ENCODE measurements at regions not wholly inside any gene's neighbourhood (a gene's known extent, or its start where the extent isn't known, plus 50 kb on each side); places are given as distances from the start of the nearest gene placed in this dataset.

DNA sequence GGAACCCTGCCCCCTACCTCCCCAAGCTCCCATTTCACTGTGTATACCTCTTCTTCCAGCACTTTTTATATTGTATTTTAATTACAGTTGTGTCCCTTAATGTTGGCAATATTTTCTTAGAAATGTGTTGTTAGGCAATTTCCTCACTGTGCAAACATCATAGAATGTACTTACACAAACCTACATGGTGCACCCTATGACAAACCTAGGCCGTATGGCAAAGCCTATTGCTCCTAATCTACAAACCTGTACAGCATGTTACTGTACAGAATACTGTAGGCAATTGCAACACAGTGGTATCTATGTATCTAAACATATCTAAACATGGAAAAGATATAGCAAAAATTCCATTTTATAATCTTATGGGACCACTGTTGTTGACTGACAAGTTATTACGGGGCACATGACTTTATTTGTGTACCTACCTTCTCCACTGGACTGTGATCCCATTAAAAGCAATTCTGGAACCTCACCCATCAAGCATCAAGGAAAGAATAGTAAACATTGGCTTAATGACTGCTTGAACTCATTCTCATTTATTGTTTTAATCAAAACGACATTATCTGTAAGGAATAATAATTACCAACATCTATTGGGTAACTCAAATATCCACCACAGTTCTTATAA is 1641.5 kb upstream of the ZEB2 start:
- ATAC-seq, result no peak
- no peak for TF ChIP-seq ESRRG (CRISPR knock-in tag; IDR thresholded peaks at IDR 0.05)
- TF ChIP-seq TCF4 (CRISPR knock-in tag; IDR thresholded peaks at IDR 0.05; ENCODE audit: borderline replicate concordance), result no peak
- TF ChIP-seq, protein P1, sequence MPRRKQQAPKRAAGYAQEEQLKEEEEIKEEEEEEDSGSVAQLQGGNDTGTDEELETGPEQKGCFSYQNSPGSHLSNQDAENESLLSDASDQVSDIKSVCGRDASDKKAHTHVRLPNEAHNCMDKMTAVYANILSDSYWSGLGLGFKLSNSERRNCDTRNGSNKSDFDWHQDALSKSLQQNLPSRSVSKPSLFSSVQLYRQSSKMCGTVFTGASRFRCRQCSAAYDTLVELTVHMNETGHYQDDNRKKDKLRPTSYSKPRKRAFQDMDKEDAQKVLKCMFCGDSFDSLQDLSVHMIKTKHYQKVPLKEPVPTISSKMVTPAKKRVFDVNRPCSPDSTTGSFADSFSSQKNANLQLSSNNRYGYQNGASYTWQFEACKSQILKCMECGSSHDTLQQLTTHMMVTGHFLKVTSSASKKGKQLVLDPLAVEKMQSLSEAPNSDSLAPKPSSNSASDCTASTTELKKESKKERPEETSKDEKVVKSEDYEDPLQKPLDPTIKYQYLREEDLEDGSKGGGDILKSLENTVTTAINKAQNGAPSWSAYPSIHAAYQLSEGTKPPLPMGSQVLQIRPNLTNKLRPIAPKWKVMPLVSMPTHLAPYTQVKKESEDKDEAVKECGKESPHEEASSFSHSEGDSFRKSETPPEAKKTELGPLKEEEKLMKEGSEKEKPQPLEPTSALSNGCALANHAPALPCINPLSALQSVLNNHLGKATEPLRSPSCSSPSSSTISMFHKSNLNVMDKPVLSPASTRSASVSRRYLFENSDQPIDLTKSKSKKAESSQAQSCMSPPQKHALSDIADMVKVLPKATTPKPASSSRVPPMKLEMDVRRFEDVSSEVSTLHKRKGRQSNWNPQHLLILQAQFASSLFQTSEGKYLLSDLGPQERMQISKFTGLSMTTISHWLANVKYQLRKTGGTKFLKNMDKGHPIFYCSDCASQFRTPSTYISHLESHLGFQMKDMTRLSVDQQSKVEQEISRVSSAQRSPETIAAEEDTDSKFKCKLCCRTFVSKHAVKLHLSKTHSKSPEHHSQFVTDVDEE (CRISPR knock-in tag; IDR thresholded peaks at IDR 0.05), result no peak
- TF ChIP-seq ZFP3 (CRISPR knock-in tag; IDR thresholded peaks at IDR 0.05), result no peak
- TF ChIP-seq GLIS3 (CRISPR knock-in tag; IDR thresholded peaks at IDR 0.05), result no peak
- no peak for TF ChIP-seq CSDC2 (CRISPR knock-in tag; IDR thresholded peaks at IDR 0.05)
- no peak for TF ChIP-seq ZC3H10 (CRISPR knock-in tag; IDR thresholded peaks at IDR 0.05)
- TF ChIP-seq ZNF70 (CRISPR knock-in tag; IDR thresholded peaks at IDR 0.05), result no peak
- TF ChIP-seq ARNTL (CRISPR knock-in tag; IDR thresholded peaks at IDR 0.05; ENCODE audit: borderline replicate concordance, low read depth), result no peak

DNA sequence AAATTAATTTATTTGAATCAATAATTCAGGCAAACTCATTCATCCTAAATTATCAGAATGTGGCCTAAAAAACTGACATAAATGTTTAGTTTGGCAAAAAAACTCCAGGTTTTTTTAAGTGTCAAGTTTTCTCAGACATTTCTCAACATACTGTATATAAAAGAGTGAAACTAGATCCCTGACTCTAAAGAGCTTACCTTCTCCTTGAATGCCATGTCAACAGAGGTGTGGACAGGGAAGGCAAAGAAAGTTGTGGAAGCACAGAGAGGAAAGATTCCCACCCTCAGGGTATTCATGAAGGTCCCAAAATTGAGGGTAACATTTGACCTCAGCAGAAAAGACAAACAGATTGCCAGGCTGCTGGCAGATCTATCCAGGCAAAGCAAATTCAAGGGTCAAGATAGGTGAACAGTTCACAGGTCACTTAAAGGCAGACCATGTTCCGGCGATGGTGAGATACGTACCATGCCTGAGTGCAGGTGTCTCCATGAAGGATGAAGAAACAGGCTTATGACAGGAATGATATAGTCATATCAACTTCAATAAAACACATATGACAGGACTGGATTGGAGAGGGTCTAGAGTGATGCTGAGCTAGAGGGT is 1638.3 kb upstream of the ZEB2 start:
- no peak for ATAC-seq
- no peak for TF ChIP-seq TOX (CRISPR knock-in tag; IDR thresholded peaks at IDR 0.05; ENCODE audit: borderline replicate concordance)
- TF ChIP-seq ESRRG (CRISPR knock-in tag; IDR thresholded peaks at IDR 0.05), result no peak
- TF ChIP-seq, protein P2, sequence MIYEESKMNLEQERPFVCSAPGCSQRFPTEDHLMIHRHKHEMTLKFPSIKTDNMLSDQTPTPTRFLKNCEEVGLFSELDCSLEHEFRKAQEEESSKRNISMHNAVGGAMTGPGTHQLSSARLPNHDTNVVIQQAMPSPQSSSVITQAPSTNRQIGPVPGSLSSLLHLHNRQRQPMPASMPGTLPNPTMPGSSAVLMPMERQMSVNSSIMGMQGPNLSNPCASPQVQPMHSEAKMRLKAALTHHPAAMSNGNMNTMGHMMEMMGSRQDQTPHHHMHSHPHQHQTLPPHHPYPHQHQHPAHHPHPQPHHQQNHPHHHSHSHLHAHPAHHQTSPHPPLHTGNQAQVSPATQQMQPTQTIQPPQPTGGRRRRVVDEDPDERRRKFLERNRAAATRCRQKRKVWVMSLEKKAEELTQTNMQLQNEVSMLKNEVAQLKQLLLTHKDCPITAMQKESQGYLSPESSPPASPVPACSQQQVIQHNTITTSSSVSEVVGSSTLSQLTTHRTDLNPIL (CRISPR knock-in tag; IDR thresholded peaks at IDR 0.05; ENCODE audit: low read depth), result no peak
- no peak for TF ChIP-seq ZFP30 (CRISPR knock-in tag; IDR thresholded peaks at IDR 0.05)
- no peak for TF ChIP-seq SNAI2 (CRISPR knock-in tag; IDR thresholded peaks at IDR 0.05)
- TF ChIP-seq ZFP3 (CRISPR knock-in tag; IDR thresholded peaks at IDR 0.05), result no peak
- TF ChIP-seq TCF4 (CRISPR knock-in tag; IDR thresholded peaks at IDR 0.05; ENCODE audit: borderline replicate concordance), result no peak
- TF ChIP-seq CSDC2 (CRISPR knock-in tag; IDR thresholded peaks at IDR 0.05), result no peak
- TF ChIP-seq RARB (CRISPR knock-in tag; IDR thresholded peaks at IDR 0.05), result no peak
- TF ChIP-seq, protein P3, sequence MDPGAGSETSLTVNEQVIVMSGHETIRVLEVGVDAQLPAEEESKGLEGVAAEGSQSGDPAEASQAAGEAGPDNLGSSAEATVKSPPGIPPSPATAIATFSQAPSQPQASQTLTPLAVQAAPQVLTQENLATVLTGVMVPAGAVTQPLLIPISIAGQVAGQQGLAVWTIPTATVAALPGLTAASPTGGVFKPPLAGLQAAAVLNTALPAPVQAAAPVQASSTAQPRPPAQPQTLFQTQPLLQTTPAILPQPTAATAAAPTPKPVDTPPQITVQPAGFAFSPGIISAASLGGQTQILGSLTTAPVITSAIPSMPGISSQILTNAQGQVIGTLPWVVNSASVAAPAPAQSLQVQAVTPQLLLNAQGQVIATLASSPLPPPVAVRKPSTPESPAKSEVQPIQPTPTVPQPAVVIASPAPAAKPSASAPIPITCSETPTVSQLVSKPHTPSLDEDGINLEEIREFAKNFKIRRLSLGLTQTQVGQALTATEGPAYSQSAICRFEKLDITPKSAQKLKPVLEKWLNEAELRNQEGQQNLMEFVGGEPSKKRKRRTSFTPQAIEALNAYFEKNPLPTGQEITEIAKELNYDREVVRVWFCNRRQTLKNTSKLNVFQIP (CRISPR knock-in tag; IDR thresholded peaks at IDR 0.05; ENCODE audit: borderline replicate concordance, low read depth), result no peak
- no peak for TF ChIP-seq ZNF8 (CRISPR knock-in tag; IDR thresholded peaks at IDR 0.05)

DNA sequence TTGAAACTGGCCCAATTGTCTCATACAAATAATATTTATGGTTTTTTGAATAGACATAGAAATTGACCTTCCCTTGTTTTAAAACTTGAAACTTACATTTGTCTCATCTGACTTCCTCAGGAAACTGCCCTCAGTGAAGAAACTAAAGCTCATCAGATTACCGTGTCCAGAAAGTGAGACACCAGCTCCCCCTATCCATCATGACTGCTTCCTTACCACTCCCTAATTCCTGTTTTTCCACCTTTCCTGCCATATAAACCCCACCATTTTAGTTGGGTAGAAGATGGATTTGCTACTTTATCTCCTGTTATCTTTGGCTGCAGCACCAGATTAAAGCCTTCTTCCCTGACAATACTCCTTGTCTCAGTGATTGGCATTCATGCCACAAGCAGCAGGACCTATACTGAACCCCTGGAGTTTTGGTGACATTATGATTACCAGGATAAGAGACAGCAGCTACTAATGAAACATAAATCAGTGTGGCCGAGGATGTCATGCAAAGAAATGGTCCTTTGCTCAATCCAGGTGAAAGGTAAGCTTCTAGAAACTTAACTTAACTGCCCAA is 1627.6 kb upstream of the ZEB2 start:
- ATAC-seq, result no peak
- no peak for TF ChIP-seq CSDC2 (CRISPR knock-in tag; IDR thresholded peaks at IDR 0.05)
- TF ChIP-seq, protein P4, sequence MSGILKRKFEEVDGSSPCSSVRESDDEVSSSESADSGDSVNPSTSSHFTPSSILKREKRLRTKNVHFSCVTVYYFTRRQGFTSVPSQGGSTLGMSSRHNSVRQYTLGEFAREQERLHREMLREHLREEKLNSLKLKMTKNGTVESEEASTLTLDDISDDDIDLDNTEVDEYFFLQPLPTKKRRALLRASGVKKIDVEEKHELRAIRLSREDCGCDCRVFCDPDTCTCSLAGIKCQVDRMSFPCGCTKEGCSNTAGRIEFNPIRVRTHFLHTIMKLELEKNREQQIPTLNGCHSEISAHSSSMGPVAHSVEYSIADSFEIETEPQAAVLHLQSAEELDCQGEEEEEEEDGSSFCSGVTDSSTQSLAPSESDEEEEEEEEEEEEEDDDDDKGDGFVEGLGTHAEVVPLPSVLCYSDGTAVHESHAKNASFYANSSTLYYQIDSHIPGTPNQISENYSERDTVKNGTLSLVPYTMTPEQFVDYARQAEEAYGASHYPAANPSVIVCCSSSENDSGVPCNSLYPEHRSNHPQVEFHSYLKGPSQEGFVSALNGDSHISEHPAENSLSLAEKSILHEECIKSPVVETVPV (CRISPR knock-in tag; IDR thresholded peaks at IDR 0.05), result no peak
- no peak for TF ChIP-seq ZFP3 (CRISPR knock-in tag; IDR thresholded peaks at IDR 0.05)

DNA sequence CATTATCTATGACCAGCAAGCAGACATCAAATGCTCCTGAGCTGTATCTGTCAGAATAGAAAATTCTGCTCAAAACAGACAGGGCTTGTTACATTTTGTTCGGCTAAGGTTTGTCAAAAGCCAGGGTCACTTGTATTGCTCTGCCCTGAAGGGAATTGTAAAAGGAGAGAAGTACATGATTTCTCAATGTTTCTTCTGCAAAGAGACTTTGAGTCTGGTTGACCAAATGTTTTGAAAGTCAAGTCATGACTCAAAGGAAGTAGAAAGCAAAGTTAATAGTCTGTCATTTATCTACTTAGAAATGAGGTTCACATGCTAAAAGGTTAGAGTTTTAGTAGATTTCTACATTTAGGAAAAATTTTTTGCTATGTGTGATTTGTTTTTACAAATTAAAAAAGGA is 1624.1 kb upstream of the ZEB2 start:
- ATAC-seq, result no peak
- TF ChIP-seq ZC3H10 (CRISPR knock-in tag; IDR thresholded peaks at IDR 0.05) (no peak), ZFP3 (CRISPR knock-in tag; IDR thresholded peaks at IDR 0.05) (no peak), ARNTL (CRISPR knock-in tag; IDR thresholded peaks at IDR 0.05; ENCODE audit: borderline replicate concordance, low read depth) (no peak), PPARA (CRISPR knock-in tag; IDR thresholded peaks at IDR 0.05; ENCODE audit: borderline replicate concordance) (no peak), ZFP30 (CRISPR knock-in tag; IDR thresholded peaks at IDR 0.05) (no peak), GLIS3 (CRISPR knock-in tag; IDR thresholded peaks at IDR 0.05) (no peak), OSR1 (CRISPR knock-in tag; IDR thresholded peaks at IDR 0.05) (no peak), BACH2 (CRISPR knock-in tag; IDR thresholded peaks at IDR 0.05; ENCODE audit: borderline replicate concordance) (no peak), TCF4 (CRISPR knock-in tag; IDR thresholded peaks at IDR 0.05; ENCODE audit: borderline replicate concordance) (no peak), ESRRG (CRISPR knock-in tag; IDR thresholded peaks at IDR 0.05) (no peak), ZNF565 (CRISPR knock-in tag; conservative IDR thresholded peaks at IDR 0.05; ENCODE audit: low read depth) (no peak), ZNF8 (CRISPR knock-in tag; IDR thresholded peaks at IDR 0.05) (no peak), ISL1 (CRISPR knock-in tag; IDR thresholded peaks at IDR 0.05) (no peak)
- TF ChIP-seq, protein P5, sequence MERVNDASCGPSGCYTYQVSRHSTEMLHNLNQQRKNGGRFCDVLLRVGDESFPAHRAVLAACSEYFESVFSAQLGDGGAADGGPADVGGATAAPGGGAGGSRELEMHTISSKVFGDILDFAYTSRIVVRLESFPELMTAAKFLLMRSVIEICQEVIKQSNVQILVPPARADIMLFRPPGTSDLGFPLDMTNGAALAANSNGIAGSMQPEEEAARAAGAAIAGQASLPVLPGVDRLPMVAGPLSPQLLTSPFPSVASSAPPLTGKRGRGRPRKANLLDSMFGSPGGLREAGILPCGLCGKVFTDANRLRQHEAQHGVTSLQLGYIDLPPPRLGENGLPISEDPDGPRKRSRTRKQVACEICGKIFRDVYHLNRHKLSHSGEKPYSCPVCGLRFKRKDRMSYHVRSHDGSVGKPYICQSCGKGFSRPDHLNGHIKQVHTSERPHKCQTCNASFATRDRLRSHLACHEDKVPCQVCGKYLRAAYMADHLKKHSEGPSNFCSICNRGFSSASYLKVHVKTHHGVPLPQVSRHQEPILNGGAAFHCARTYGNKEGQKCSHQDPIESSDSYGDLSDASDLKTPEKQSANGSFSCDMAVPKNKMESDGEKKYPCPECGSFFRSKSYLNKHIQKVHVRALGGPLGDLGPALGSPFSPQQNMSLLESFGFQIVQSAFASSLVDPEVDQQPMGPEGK (CRISPR knock-in tag; IDR thresholded peaks at IDR 0.05; ENCODE audit: borderline replicate concordance), result no peak
- TF ChIP-seq, protein P3 (CRISPR knock-in tag; IDR thresholded peaks at IDR 0.05; ENCODE audit: borderline replicate concordance, low read depth), result no peak
